SW 1271 (cell line): ENCODE measurements at regions not wholly inside any gene's neighbourhood (a gene's known extent, or its start where the extent isn't known, plus 50 kb on each side); places are given as distances from the start of the nearest gene placed in this dataset.

Experiments
- DNase-seq, 2 experiments: peaks; one replicate each; lab custom pipeline; 2025; lab: John Stamatoyannopoulos, UW

- DNase-seq = no peak
These were observed 790.8 kb downstream of the BRINP1 start for GRCh38 chr9:118578467-118578866.

DNA sequence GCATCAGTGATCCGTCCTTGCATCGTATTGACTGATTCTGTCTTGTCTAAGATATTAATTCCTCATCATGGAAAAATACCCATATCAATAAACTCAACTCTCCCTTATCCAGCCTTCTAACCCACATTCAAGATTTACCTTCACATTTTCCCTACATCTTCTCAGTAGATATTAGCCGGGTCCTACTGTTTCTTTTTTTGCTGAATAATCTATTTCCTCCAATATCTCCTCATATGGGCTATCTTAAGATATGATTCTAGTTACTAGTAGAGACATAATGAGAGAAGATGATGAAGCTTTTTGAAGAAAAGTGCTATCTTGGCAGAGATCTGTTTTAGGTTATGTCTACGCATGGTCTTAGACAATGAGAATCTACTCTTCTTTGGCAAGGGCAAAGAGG is 785.8 kb downstream of the BRINP1 start:
- DNase-seq = no peak

- no peak for DNase-seq
These were observed 782.3 kb downstream of the BRINP1 start for GRCh38 chr9:118586978-118587377.

GRCh38 chr9:118594428-118594827 is 774.8 kb downstream of the BRINP1 start:
- DNase-seq = no peak

- DNase-seq = peak in 1 of 2 experiments; percentile 56
These were observed 773.4 kb downstream of the BRINP1 start for GRCh38 chr9:118595719-118596305.

GRCh38 chr9:118596374-118597015 is 772.7 kb downstream of the BRINP1 start:
- no peak for DNase-seq

DNA sequence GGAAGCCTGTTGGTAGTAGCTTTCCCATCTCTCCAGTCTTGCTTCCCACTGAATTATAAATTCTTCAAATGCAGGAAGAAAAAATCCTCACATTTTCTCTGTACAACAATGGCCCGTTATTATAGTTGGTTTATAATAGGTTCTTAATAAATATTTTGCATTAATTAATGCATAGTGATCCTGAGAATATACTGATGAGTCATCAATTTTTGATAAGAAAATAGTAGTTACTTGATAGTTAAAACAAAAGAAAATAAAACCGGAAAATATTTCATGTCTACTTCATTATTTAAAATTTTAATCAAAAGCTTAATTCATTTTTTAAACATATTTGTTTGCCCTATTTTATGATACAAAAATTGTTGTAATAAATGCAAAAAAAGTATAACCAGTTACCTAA is 762.6 kb downstream of the BRINP1 start:
- DNase-seq = no peak

DNA sequence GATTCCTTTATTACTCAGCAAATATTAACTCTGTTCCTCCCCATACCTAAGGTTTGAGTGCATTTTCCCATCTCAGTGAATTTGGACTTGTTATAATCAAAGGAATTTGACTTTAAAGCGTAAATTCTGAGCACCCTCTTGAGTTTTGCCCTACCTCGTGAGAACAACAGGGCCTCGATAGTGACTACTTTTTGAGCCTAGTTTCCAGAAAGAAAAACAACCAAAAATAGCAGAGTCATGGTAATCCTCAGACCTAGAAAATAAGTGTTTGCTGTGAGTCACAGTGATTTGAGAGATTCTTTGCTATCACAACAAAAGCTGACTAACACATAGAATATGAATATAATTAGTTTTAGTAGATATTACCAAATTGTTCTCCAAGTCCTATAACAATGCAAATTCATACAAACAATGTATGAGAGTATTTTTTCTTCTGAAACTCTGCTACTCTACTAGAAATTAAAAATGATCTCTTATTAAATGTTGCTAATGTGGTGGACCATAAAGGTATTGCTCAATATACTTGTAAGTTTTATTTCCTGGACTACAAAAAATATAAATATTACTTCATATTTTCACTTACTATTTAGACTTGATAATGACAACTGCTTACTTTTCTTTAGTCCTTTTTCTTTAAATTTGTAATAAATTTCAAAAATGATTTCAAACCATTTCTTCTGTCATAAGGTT is 759.7 kb downstream of the BRINP1 start:
- DNase-seq = peak in 1 of 2 experiments; percentile 67

DNA sequence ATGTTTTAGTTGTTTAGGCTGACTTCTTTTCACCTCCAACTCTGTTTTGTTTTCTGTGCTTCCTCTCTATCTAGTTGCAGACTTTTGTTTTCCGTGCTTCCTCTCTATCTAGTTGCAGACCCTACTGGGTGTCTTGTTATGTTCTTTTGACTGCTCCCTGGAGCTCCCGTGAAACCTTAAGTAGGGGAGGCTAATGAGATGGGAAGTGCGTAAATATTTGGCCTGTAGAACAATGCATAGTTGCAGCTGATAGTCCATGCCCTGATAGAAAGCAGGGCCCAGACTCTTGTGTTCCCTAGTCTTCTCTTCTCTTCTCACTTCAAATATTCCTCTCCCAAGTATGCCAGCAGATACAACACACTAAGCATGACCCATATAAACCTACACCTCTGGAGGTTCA is 757.0 kb downstream of the BRINP1 start:
- no peak for DNase-seq

- no peak for DNase-seq
These were observed 755.2 kb downstream of the BRINP1 start for GRCh38 chr9:118613996-118614395.

DNA sequence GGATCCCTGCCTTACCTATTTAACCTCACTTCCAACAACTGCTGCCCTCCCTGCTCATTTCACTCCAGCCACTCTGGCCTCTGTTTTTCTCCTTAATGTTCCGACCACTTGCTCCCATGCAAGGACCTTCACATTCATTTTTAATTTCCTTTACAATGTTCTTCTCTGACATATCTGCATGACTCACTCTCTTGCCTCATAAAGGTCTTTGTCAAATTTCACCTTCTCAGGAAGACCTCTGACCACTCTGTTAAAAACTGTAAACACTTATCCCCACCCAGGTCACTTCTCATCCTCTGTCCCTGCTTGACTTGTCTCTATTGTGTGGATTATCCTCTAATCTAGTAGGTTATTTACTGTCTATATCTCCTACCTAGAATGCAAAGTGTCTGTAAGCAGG is 751.2 kb downstream of the BRINP1 start:
- no peak for DNase-seq

- no peak for DNase-seq
These were observed 750.4 kb downstream of the BRINP1 start for GRCh38 chr9:118618849-118619248.

GRCh38 chr9:118624608-118625007 is 744.6 kb downstream of the BRINP1 start:
- no peak for DNase-seq

DNA sequence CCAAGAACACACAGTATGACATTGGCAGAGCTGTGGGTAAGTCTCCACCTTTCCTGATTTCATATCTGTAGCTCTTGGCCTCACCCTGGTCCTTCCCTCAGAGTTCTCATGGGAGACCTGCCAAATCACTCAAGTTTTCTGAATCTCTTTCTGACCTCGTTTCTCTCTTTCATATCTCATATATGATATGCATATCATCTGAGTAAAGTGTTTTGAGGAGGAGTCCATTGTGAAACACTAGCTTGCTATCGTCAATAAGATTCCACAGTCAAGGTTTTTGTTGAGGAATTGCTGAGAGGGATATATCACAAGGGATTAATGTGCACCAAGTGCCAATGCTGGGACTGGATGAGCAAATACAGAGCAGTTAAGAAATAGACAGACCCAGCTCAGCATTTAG is 739.2 kb downstream of the BRINP1 start:
- DNase-seq = no peak

DNA sequence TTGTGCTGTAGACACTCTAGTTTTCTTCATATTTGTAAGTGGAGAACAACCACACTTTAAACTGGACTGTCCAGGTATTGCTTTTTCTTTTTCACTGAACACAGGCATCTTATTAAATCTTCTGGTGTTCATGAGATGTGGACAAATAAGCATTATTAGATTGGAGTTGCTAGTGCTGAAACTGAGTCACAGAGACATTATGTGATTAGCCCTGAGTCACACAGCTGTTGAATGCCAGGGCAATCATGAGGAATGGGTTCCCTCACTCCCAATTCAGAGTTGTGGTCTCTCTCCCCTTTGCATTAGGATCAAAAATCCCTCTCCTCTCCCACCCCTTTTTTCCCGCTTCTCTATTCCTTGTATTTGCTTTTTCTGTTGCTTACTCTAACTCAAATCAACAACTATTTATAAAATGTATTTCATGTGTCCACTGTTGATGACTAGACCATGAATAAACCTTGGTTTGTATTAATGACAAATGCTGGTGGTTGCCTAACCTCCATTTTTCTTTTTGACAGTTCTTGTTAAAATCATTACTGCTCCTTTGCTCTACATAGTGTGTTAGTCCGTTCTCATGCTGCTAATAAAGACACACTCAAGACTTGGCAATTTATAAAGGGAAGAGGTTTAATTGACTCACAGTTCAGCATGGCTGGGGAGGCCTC is 738.2 kb downstream of the BRINP1 start:
- no peak for DNase-seq

- no peak for DNase-seq
These were observed 737.3 kb downstream of the BRINP1 start for GRCh38 chr9:118631956-118632355.

DNA sequence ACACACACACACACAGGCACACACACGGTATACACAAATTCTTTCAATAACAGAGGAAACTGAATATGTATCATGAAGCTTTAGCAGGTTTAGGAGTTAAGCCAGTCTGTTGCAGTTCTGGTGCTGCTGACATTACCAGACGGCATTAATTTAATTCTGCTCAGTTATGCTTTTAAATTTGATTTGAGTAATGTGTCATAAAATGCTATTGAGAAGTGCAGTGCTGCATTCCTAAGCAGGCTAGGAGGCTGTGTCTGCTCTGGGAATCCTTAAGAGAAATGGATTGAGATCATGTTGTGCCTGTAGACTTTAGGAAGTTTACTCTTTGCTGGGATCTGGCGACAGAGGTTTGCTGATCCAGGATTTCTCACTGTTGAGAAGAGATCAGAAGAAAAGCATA is 733.8 kb downstream of the BRINP1 start:
- DNase-seq = no peak

GRCh38 chr9:118637681-118638080 is 731.6 kb downstream of the BRINP1 start:
- DNase-seq = no peak

GRCh38 chr9:118640836-118641560 is 728.2 kb downstream of the BRINP1 start:
- DNase-seq = no peak

- DNase-seq = peak; percentile 58 to 80
These were observed 726.1 kb downstream of the BRINP1 start for GRCh38 chr9:118643118-118643517.

DNA sequence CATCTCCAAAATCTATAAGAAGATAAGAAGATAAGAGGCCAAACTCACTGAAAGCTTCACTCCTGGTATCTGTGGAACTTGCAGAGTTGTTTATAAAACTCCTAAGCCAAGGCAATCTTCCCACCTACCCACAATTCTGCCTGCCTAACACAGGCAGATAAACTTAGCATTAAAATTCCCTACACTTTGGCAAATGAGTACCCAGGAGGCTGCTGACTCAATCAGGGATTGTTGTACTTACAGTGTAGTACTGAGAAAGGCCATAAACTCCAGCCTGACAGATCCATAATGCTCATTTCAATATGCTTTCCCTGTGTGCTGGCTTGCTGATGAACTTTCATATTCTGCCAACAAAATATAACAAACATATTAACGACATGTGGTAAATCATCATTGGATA is 725.2 kb downstream of the BRINP1 start:
- DNase-seq = no peak

GRCh38 chr9:118647331-118647730 is 721.9 kb downstream of the BRINP1 start:
- DNase-seq = no peak
